ENCODE measurements at regions not wholly inside any gene's neighbourhood (a gene's known extent, or its start where the extent isn't known, plus 50 kb on each side); places are given as distances from the start of the nearest gene placed in this dataset.

GRCh38 chr20:57995381-57995977 is 233.0 kb downstream of the ANKRD60 start:
- Histone ChIP-seq H3K9me2 (ENCODE audit: low read depth, low read length) (no peaks in the 10 kb centered on the region), H3K79me2 (ENCODE audit: insufficient read depth, low read length) (no peaks in the 10 kb centered on the region), H3K4me2 (ENCODE audit: low read length) (no peak overlapping the region), H3K36me3 (ENCODE audit: insufficient read depth, low read length) (no peaks in the 10 kb centered on the region), H3K4me1 (ENCODE audit: insufficient read depth, low read length, severe bottlenecking) (no peaks in the 10 kb centered on the region), H3K9ac (ENCODE audit: low read length) (no peak overlapping the region), H2AFZ (ENCODE audit: low read length) (no peak overlapping the region), H3K9me3 (ENCODE audit: low read length) (no peaks in the 10 kb centered on the region), H3F3A (ENCODE audit: insufficient read depth, low read length) (no peaks in the 10 kb centered on the region), H3K27ac (ENCODE audit: low read depth, low read length, poor library complexity, severe bottlenecking) (no peak overlapping the region), H4K20me1 (ENCODE audit: insufficient read depth, low read length) (no peaks in the 10 kb centered on the region), H3K4me3 (ENCODE audit: low read depth, low read length, poor library complexity, severe bottlenecking) (no peak overlapping the region), H3K27me3 (ENCODE audit: insufficient read depth, low read length) (no peaks in the 10 kb centered on the region; the same call in 1 of the 2 replicates)
- TF ChIP-seq EZH2 (IDR thresholded peaks at IDR 0.05; ENCODE audit: borderline replicate concordance, low read length) (no peak), CTCF (IDR thresholded peaks at IDR 0.05; ENCODE audit: low read length) (no peak)

DNA sequence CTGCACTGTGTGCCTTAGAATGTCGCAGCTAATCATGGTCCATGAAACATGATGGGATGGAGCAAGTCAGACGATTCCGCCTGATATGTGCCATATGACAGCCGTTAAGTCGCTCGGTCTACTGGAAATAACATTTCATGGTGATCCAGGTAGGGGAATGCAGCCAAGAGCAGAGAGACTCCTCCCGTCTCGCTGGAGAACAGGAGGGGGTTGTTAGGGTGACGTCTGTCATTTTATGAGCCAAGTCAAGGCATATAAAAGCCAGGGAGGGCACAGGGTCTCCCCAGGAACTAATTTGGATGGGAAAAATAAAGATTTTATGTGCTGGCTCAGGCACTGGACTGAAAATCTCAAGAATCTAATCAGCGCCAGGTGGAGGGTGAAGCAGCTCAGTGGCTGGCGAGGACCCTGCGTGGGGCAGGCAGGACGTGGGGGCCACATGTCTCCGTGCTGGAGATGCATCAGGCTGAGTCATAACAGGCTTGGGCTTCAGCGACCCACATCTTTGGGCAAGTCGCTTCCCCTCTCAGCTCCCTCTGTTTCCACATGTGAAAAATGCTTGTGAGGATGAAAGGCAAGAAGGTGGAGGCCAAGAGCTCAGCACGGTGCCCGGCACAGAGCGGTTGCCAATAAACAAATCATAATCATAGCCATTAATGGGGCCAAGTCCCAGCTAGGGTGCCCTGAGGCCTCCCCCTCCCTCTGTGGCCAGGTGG is 234.6 kb downstream of the ANKRD60 start:
- TF ChIP-seq EZH2 (IDR thresholded peaks at IDR 0.05; ENCODE audit: borderline replicate concordance, low read length), result no peak
- no peak for TF ChIP-seq CTCF (IDR thresholded peaks at IDR 0.05; ENCODE audit: low read length)
- Histone ChIP-seq H3K4me2 (ENCODE audit: low read length) (no peak overlapping the region), H4K20me1 (ENCODE audit: insufficient read depth, low read length) (no peaks in the 10 kb centered on the region), H3K9me2 (ENCODE audit: low read depth, low read length) (no peaks in the 10 kb centered on the region), H3K79me2 (ENCODE audit: insufficient read depth, low read length) (no peaks in the 10 kb centered on the region), H3K36me3 (ENCODE audit: insufficient read depth, low read length) (no peaks in the 10 kb centered on the region), H3F3A (ENCODE audit: insufficient read depth, low read length) (no peaks in the 10 kb centered on the region), H3K27me3 (ENCODE audit: insufficient read depth, low read length) (no peaks in the 10 kb centered on the region; the same call in 1 of the 2 replicates), H3K9ac (ENCODE audit: low read length) (no peak overlapping the region), H3K9me3 (ENCODE audit: low read length) (no peaks in the 10 kb centered on the region), H2AFZ (ENCODE audit: low read length) (no peak overlapping the region), H3K4me3 (ENCODE audit: low read depth, low read length, poor library complexity, severe bottlenecking) (no peak overlapping the region), H3K27ac (ENCODE audit: low read depth, low read length, poor library complexity, severe bottlenecking) (no peak overlapping the region), H3K4me1 (ENCODE audit: insufficient read depth, low read length, severe bottlenecking) (no peaks in the 10 kb centered on the region)

DNA sequence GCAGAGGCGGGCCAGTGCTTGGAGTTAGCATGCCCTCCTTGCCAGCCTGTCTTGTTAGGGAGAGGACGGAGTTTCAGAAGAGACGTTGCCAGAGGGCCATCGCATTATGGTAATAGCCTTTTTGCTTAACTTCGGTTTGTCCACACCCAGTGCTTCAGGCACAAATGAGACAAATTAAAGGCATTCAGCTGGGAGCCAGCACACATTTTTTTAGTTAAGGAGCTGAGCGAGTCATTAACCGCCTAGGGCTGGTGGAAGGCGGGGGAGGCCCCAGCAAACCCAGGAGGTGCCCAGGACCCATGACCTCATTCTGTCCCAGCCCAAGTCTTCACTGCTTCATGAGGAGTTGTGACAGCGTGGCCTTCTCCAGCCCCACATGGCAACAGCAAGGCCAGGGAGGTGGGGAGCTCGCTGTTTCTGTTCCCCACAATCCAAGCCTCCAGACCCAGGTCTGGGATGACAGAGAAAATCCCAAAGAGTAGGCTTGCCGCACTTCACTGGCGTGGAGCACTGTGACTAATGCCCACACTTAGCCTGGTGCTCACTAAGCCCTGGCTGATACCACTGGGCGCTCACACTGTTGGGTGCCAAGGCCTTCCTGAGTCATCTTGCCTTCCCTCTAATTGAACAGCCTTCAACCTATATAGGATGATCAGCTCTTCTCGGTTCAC is 237.1 kb downstream of the ANKRD60 start:
- Histone ChIP-seq H2AFZ (ENCODE audit: low read length) (no peak overlapping the region), H3K9me3 (ENCODE audit: low read length) (no peaks in the 10 kb centered on the region), H3K27me3 (ENCODE audit: insufficient read depth, low read length) (peaks cover 3% of the 10 kb centered on the region; the same call in 1 of the 2 replicates), H3K4me1 (ENCODE audit: insufficient read depth, low read length, severe bottlenecking) (no peaks in the 10 kb centered on the region), H3K27ac (ENCODE audit: low read depth, low read length, poor library complexity, severe bottlenecking) (no peak overlapping the region), H3K79me2 (ENCODE audit: insufficient read depth, low read length) (no peaks in the 10 kb centered on the region), H3K9ac (ENCODE audit: low read length) (no peak overlapping the region), H3K36me3 (ENCODE audit: insufficient read depth, low read length) (no peaks in the 10 kb centered on the region), H3K4me2 (ENCODE audit: low read length) (no peak overlapping the region), H3K9me2 (ENCODE audit: low read depth, low read length) (no peaks in the 10 kb centered on the region), H4K20me1 (ENCODE audit: insufficient read depth, low read length) (no peaks in the 10 kb centered on the region), H3K4me3 (ENCODE audit: low read depth, low read length, poor library complexity, severe bottlenecking) (no peak overlapping the region), H3F3A (ENCODE audit: insufficient read depth, low read length) (no peaks in the 10 kb centered on the region)
- TF ChIP-seq EZH2 (IDR thresholded peaks at IDR 0.05; ENCODE audit: borderline replicate concordance, low read length), result no peak
- no peak for TF ChIP-seq CTCF (IDR thresholded peaks at IDR 0.05; ENCODE audit: low read length)

Data from OCI-LY1 (cell line).